AG10803 (cell line): ENCODE measurements at regions not wholly inside any gene's neighbourhood (a gene's known extent, or its start where the extent isn't known, plus 50 kb on each side); places are given as distances from the start of the nearest gene placed in this dataset.

ENCODE experiments used
- DNase-seq: peaks from one replicate; pipeline ENCODE4 v3.0.0; 2010; ENCODE audit warnings: low read depth
- H3K4me3 ChIP-seq: 2 replicates; pipeline ENCODE4 v1.5.1; 2011; ENCODE audit warnings: mild to moderate bottlenecking, low read length, control low read depth
- TF ChIP-seq, protein P1 (sequence below): conservative IDR thresholded peaks from 2 replicates; pipeline ENCODE4 v1.5.1; 2011; ENCODE audit warnings: mild to moderate bottlenecking, low read length, control low read depth, inconsistent platforms

DNA sequence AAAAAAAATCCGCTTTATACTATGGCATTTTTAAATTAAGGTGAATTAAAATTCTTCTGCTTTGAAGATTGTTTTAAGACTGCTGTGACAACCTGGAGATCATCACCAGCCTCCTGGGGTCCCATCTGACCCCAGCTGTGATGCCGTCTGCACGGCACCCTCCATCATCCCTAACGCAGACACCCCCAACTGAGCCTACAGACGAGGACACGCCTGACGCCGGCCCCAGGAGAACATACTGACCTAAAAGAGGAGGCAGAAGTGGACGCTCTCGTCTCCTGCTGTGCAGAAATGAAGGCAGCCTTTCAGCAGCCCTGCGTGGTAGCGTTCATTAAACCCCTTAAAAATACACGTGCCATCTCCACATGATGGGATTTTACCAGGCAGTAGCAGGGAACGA lies 125.6 kb upstream of the PPP1R26 start:
- H3K4me3 ChIP-seq, result no peak overlapping the region
- TF ChIP-seq, protein P1, sequence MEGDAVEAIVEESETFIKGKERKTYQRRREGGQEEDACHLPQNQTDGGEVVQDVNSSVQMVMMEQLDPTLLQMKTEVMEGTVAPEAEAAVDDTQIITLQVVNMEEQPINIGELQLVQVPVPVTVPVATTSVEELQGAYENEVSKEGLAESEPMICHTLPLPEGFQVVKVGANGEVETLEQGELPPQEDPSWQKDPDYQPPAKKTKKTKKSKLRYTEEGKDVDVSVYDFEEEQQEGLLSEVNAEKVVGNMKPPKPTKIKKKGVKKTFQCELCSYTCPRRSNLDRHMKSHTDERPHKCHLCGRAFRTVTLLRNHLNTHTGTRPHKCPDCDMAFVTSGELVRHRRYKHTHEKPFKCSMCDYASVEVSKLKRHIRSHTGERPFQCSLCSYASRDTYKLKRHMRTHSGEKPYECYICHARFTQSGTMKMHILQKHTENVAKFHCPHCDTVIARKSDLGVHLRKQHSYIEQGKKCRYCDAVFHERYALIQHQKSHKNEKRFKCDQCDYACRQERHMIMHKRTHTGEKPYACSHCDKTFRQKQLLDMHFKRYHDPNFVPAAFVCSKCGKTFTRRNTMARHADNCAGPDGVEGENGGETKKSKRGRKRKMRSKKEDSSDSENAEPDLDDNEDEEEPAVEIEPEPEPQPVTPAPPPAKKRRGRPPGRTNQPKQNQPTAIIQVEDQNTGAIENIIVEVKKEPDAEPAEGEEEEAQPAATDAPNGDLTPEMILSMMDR, result no peak
- DNase-seq, result no peak

DNA sequence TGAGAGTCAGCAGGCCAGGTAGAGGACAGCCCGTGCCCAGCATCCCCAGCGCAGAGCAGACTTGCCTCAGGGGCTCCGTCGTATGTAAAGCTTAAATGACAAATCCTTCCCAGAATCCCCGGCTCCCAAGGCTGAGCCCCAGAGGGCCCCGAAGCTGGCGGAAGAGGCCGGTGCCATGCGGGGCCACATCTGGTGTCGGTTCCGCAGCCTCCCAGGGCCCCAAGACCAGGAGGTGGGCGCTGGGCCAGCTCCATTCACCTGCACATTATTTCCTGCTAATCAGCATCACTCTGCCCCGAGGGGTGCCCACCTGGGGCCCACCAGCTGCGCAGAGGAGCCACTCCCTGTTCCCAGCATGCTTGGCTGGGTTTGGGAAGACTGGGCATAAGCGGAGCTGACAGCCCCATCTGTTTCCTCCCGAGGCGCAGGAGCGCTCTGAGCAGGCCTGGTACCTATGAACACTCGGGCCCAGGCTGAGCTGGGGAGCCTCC lies 124.0 kb upstream of the PPP1R26 start:
- DNase-seq, result no peak

DNA sequence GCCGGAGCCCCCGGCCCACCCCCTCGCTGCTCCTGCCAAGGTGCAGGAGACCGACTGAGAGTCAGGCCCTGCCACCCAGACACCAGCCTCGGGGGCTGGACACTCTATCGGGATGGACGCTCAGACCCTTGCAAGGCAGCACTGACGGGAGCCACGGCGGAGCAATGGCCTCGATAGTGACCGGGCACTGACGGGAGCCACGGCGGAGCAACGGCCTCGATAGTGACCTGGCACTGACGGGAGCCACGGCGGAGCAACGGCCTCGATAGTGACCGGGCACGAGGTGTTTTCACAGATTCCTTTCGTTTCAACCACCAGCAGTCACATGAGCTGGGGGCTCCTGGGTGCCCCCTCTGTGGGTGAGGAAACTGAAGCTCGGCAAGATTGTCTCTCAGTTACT lies 123.6 kb upstream of the PPP1R26 start:
- no peak overlapping the region for H3K4me3 ChIP-seq
- TF ChIP-seq, protein P1, result no peak
- no peak for DNase-seq

More for the DNA sequence above, 124.0 kb upstream of the PPP1R26 start:
- TF ChIP-seq, protein P1, result no peak
- H3K4me3 ChIP-seq, result no peak overlapping the region

DNA sequence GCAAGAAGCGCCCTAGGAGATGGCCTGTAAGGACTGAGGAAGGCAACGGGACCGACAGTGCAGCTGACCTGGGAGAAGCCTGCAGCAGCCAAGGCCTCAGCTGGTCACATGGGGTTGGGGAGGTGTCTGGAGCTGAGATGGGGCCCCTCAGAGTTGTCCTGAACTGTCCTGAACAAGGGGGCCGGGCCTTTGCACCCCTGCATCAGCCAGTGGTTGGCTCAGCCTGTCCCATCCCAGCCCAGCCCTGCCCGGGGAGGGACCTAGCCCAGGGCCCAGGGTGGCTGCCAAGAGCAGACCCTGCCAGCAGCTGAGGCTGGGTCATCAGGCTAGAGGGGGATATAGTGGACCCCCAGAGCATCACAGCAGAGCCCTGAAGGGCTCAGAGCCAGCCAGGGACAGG lies 122.8 kb upstream of the PPP1R26 start:
- no peak overlapping the region for H3K4me3 ChIP-seq
- TF ChIP-seq, protein P1, result no peak
- no peak for DNase-seq

DNA sequence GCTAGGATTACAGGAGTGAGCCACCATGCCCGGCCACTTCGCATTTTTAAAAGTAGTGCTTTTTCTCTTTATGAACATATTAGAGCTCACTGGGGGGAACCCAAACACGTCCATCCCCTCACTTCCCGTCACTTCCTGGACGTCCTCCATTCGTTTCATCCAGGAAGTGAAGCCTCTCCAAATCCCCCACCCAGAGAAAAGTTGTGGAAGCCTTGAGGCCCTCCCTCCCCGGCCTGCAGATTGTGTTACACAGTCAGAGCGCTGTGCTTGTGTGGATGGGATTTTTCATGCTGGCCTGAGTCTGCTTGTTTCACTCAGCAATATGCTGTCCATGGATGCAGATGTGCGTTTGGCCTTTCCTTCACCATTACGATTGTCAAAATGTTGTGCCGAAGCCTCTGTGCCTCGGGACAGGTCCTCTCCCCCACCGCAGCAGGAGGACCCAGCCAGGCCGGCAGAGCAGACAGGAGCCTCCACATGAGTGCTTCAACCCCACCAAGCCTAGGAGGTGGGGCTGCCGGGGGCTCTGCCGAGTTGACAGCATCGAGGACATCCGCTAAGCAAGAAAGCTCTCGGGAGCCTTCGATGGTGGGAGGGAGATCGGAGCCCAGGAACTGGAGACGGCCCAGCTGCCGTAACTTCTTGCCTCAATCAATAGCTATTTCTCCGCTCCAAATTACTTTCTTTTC lies 121.6 kb upstream of the PPP1R26 start:
- TF ChIP-seq, protein P1, result no peak
- no peak for DNase-seq
- no peak overlapping the region for H3K4me3 ChIP-seq

DNA sequence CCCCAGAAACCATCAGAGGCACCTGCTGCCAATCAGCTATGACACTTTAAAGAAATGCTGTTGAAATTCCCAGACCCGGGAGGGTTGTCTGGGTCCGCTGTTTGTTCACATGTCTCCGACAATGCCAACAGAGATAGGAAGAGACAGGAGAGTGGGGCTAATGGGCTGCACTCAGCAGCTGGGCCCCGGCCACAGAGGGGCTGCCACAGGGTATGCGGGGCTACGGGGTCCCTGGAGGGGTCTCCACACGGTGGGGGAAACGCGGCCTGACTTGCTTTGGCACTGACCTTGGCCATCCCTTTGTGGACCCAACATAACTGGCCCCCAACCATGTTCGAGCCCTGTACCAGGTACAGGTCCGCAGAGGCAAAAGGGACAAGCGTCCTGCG lies 121.0 kb upstream of the PPP1R26 start:
- TF ChIP-seq, protein P1, result no peak

DNA sequence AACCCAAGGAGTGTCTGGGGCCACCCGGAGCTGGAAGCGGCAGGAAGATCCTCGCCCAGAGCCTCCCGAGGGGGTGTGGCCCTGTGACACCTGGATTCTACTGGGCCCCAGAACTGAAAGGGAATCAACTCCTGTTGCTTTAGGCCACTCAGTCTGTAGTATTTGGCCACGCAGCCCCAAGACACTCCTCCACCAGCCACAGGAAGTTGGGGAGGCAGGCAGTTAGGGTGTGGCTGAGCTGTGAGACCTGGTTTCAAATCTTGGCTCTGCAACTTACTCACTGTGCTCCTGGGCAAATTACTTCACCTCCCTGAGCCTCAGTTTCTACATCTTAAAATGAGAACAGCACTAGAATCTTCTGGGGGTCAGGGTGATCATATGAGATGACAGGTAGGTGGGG lies 119.8 kb upstream of the PPP1R26 start:
- TF ChIP-seq, protein P1, result no peak

More for the DNA sequence above, 121.0 kb upstream of the PPP1R26 start:
- H3K4me3 ChIP-seq, result no peak overlapping the region
- no peak for DNase-seq

More for the DNA sequence above, 119.8 kb upstream of the PPP1R26 start:
- H3K4me3 ChIP-seq, result no peak overlapping the region
- DNase-seq, result no peak
